HEK293 (cell line): ENCODE measurements at regions not wholly inside any gene's neighbourhood (a gene's known extent, or its start where the extent isn't known, plus 50 kb on each side); places are given as distances from the start of the nearest gene placed in this dataset.

Experiments
- KLF16 ChIP-seq: fragments of 450-650 bp; formaldehyde crosslinking; IDR thresholded peaks from 2 replicates; pipeline ENCODE4 v1.5.1; 2017; ENCODE audit warnings: missing biosample characterization, missing genetic modification characterization
- KLF9 ChIP-seq: fragments of 450-650 bp; formaldehyde crosslinking; IDR thresholded peaks from 2 replicates; pipeline ENCODE4 v1.5.1; 2016; ENCODE audit warnings: missing biosample characterization, missing genetic modification characterization, low read depth
- ZBTB1 ChIP-seq: fragments of 450-650 bp; formaldehyde crosslinking; IDR thresholded peaks from 2 replicates; pipeline ENCODE4 v1.5.1; 2016; ENCODE audit warnings: missing biosample characterization, missing genetic modification characterization
- ZNF404 ChIP-seq: fragments of 450-650 bp; formaldehyde crosslinking; IDR thresholded peaks from 2 replicates; pipeline ENCODE4 v1.5.1; 2017; ENCODE audit warnings: missing biosample characterization, missing genetic modification characterization
- ZNF501 ChIP-seq: fragments of 450-650 bp; formaldehyde crosslinking; IDR thresholded peaks from 2 replicates; pipeline ENCODE4 v1.5.1; 2016; ENCODE audit warnings: missing biosample characterization, missing genetic modification characterization
- ZNF830 ChIP-seq: fragments of 450-650 bp; IDR thresholded peaks from 2 replicates; pipeline ENCODE4 v1.5.0; 2018; ENCODE audit warnings: missing biosample characterization, missing genetic modification characterization, low read depth, mild to moderate bottlenecking, moderate library complexity
- ZNF837 ChIP-seq: fragments of 450-650 bp; formaldehyde crosslinking; IDR thresholded peaks from 2 replicates; pipeline ENCODE4 v1.5.1; 2016; ENCODE audit warnings: missing biosample characterization, missing genetic modification characterization
- TF ChIP-seq, protein P1 (sequence below): fragments of 450-650 bp; formaldehyde crosslinking; IDR thresholded peaks from 2 replicates; pipeline ENCODE4 v1.5.1; 2016; ENCODE audit warnings: missing biosample characterization, missing genetic modification characterization
- TF ChIP-seq, protein P2 (sequence below): fragments of 450-650 bp; formaldehyde crosslinking; IDR thresholded peaks from 2 replicates; pipeline ENCODE4 v1.5.0; 2017; ENCODE audit warnings: missing biosample characterization, missing genetic modification characterization, borderline replicate concordance
- TF ChIP-seq, protein P3 (sequence below): fragments of 450-650 bp; formaldehyde crosslinking; IDR thresholded peaks from 2 replicates; pipeline ENCODE4 v1.5.1; 2016; ENCODE audit warnings: missing biosample characterization, missing genetic modification characterization, low read depth
- TF ChIP-seq, protein P4 (sequence below): fragments of 450-650 bp; formaldehyde crosslinking; IDR thresholded peaks from 2 replicates; pipeline ENCODE4 v1.5.1; 2016; ENCODE audit warnings: missing biosample characterization, missing genetic modification characterization
- TF ChIP-seq, protein P5 (sequence below): fragments of 450-650 bp; formaldehyde crosslinking; IDR thresholded peaks from 2 replicates; pipeline ENCODE4 v1.5.1; 2016; ENCODE audit warnings: missing biosample characterization, missing genetic modification characterization, borderline replicate concordance

DNA sequence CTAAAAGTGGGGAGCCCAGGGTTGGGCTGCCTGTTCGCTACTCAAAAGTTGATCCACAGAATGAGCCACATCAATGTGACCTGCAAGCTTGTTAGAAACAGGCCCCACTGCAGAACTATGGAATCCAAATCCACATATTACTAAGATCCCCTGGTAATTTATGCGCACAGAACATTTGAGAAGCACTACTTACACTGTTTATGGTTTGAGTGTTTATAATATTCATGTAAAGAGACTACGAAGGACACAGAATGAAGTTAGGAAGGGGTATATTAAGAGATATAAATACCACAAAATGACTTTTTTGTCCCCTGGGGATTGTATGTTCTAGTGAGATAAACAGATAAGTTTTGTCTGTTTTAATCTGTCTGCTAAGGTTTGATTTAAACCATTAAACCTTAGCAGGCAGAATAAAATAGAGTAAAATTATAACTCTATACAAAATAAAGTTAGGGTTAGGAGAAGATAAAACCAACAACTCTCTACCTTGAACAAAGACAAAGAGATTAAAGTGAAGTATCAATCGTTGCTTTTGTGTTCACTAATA is 666.9 kb upstream of the SOX9 start:
- TF ChIP-seq, protein P1, sequence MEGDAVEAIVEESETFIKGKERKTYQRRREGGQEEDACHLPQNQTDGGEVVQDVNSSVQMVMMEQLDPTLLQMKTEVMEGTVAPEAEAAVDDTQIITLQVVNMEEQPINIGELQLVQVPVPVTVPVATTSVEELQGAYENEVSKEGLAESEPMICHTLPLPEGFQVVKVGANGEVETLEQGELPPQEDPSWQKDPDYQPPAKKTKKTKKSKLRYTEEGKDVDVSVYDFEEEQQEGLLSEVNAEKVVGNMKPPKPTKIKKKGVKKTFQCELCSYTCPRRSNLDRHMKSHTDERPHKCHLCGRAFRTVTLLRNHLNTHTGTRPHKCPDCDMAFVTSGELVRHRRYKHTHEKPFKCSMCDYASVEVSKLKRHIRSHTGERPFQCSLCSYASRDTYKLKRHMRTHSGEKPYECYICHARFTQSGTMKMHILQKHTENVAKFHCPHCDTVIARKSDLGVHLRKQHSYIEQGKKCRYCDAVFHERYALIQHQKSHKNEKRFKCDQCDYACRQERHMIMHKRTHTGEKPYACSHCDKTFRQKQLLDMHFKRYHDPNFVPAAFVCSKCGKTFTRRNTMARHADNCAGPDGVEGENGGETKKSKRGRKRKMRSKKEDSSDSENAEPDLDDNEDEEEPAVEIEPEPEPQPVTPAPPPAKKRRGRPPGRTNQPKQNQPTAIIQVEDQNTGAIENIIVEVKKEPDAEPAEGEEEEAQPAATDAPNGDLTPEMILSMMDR (tag by site-specific recombination), result no peak
- TF ChIP-seq ZBTB1 (tag by site-specific recombination), result no peak
- no peak for TF ChIP-seq KLF9 (tag by site-specific recombination)
- TF ChIP-seq ZNF501, result no peak
- TF ChIP-seq, protein P2, sequence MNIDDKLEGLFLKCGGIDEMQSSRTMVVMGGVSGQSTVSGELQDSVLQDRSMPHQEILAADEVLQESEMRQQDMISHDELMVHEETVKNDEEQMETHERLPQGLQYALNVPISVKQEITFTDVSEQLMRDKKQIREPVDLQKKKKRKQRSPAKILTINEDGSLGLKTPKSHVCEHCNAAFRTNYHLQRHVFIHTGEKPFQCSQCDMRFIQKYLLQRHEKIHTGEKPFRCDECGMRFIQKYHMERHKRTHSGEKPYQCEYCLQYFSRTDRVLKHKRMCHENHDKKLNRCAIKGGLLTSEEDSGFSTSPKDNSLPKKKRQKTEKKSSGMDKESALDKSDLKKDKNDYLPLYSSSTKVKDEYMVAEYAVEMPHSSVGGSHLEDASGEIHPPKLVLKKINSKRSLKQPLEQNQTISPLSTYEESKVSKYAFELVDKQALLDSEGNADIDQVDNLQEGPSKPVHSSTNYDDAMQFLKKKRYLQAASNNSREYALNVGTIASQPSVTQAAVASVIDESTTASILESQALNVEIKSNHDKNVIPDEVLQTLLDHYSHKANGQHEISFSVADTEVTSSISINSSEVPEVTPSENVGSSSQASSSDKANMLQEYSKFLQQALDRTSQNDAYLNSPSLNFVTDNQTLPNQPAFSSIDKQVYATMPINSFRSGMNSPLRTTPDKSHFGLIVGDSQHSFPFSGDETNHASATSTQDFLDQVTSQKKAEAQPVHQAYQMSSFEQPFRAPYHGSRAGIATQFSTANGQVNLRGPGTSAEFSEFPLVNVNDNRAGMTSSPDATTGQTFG, result no peak
- no peak for TF ChIP-seq ZNF837 (tag by site-specific recombination)
- TF ChIP-seq ZNF404 (tag by site-specific recombination), result no peak
- TF ChIP-seq, protein P3, sequence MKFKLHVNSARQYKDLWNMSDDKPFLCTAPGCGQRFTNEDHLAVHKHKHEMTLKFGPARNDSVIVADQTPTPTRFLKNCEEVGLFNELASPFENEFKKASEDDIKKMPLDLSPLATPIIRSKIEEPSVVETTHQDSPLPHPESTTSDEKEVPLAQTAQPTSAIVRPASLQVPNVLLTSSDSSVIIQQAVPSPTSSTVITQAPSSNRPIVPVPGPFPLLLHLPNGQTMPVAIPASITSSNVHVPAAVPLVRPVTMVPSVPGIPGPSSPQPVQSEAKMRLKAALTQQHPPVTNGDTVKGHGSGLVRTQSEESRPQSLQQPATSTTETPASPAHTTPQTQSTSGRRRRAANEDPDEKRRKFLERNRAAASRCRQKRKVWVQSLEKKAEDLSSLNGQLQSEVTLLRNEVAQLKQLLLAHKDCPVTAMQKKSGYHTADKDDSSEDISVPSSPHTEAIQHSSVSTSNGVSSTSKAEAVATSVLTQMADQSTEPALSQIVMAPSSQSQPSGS (tag by site-specific recombination), result no peak
- TF ChIP-seq, protein P4, sequence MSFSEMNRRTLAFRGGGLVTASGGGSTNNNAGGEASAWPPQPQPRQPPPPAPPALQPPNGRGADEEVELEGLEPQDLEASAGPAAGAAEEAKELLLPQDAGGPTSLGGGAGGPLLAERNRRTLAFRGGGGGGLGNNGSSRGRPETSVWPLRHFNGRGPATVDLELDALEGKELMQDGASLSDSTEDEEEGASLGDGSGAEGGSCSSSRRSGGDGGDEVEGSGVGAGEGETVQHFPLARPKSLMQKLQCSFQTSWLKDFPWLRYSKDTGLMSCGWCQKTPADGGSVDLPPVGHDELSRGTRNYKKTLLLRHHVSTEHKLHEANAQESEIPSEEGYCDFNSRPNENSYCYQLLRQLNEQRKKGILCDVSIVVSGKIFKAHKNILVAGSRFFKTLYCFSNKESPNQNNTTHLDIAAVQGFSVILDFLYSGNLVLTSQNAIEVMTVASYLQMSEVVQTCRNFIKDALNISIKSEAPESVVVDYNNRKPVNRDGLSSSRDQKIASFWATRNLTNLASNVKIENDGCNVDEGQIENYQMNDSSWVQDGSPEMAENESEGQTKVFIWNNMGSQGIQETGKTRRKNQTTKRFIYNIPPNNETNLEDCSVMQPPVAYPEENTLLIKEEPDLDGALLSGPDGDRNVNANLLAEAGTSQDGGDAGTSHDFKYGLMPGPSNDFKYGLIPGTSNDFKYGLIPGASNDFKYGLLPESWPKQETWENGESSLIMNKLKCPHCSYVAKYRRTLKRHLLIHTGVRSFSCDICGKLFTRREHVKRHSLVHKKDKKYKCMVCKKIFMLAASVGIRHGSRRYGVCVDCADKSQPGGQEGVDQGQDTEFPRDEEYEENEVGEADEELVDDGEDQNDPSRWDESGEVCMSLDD (tag by site-specific recombination), result no peak
- TF ChIP-seq, protein P5, sequence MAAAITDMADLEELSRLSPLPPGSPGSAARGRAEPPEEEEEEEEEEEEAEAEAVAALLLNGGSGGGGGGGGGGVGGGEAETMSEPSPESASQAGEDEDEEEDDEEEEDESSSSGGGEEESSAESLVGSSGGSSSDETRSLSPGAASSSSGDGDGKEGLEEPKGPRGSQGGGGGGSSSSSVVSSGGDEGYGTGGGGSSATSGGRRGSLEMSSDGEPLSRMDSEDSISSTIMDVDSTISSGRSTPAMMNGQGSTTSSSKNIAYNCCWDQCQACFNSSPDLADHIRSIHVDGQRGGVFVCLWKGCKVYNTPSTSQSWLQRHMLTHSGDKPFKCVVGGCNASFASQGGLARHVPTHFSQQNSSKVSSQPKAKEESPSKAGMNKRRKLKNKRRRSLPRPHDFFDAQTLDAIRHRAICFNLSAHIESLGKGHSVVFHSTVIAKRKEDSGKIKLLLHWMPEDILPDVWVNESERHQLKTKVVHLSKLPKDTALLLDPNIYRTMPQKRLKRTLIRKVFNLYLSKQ (tag by site-specific recombination), result no peak
- TF ChIP-seq ZNF830, result no peak
- TF ChIP-seq KLF16 (tag by site-specific recombination), result no peak
